Erythroblast (primary cell): ENCODE measurements at regions not wholly inside any gene's neighbourhood (a gene's known extent, or its start where the extent isn't known, plus 50 kb on each side); places are given as distances from the start of the nearest gene placed in this dataset.

ENCODE experiments used
- GATA1 ChIP-seq: IDR thresholded peaks from 2 replicates; pipeline ENCODE4 v1.6.1; 2011; ENCODE audit warnings: low read depth, mild to moderate bottlenecking, control low read depth, low read length, moderate library complexity
- POLR2A ChIP-seq: IDR thresholded peaks from 2 replicates; pipeline ENCODE4 v1.6.1; 2011; ENCODE audit warnings: mild to moderate bottlenecking, low read length

DNA sequence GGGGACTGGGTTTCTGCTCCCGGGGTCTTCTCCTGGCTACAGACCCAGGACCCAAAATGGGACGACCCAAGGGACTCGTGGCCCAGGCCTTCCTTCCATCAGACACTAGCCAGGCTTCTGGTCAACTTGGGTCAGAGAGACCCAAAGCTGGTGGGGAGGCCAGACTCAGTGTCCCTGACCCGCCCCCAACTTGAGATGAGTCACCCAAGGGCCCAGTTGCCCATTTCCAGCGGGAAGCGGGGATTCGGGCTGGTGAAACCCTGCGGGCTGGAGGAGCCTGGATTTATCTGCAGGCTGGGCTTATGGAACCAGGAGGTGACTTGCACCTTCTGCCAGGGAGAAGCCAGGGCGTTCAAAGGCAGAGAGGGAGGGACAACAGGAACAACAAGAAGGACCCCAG is 81.5 kb downstream of the RFLNA start:
- TF ChIP-seq POLR2A: no peak
- TF ChIP-seq GATA1: no peak
